ENCODE measurements at regions not wholly inside any gene's neighbourhood (a gene's known extent, or its start where the extent isn't known, plus 50 kb on each side); places are given as distances from the start of the nearest gene placed in this dataset.
"Not testable (repeated sequence)": the region's sequence is repeated elsewhere in the genome, so short reads cannot be mapped to it uniquely, and the experiment has no call there.

DNA sequence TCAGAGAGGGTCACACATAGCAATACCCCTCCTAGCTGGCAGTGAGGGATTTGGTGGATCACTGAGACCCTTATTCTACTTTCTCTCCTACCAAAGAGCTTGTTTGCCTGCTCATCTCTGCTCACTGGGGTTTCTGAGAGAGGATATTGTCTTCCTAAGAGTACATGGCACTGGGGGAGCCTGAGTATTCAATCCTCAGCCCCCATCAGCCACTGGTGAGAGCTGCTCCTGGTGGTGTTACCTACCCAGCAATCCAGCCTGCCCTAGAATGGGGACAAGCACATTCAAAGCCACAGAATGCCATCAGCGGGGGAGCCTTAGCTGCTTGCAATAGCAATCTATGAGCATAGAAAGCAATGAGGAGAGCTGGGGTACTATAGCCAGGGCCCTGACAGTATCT is 281.1 kb downstream of the WDR11 start:
- no peak for TF ChIP-seq CTCF (IDR thresholded peaks at IDR 0.05; ENCODE audit: low read length, missing control alignments)
- no peak for DNase-seq (ENCODE audit: low read depth)
- no peak overlapping the region for H3K4me3 ChIP-seq (replicated peaks; ENCODE audit: low read depth, low read length)

GRCh38 chr10:121133901-121134300 is 282.7 kb downstream of the WDR11 start:
- no peak for TF ChIP-seq CTCF (IDR thresholded peaks at IDR 0.05; ENCODE audit: low read length, missing control alignments)
- no peak for DNase-seq (ENCODE audit: low read depth)

GRCh38 chr10:121134711-121135110 is 283.5 kb downstream of the WDR11 start:
- DNase-seq (ENCODE audit: low read depth) = no peak
- no peak for TF ChIP-seq CTCF (IDR thresholded peaks at IDR 0.05; ENCODE audit: low read length, missing control alignments)
- no peak overlapping the region for H3K4me3 ChIP-seq (replicated peaks; ENCODE audit: low read depth, low read length)

More at GRCh38 chr10:121133901-121134300, 282.7 kb downstream of the WDR11 start:
- H3K4me3 ChIP-seq (replicated peaks; ENCODE audit: low read depth, low read length) = no peak overlapping the region

- DNase-seq (ENCODE audit: low read depth) = no peak
- no peak for TF ChIP-seq CTCF (IDR thresholded peaks at IDR 0.05; ENCODE audit: low read length, missing control alignments)
- H3K4me3 ChIP-seq (replicated peaks; ENCODE audit: low read depth, low read length) = no peak overlapping the region
Observed at GRCh38 chr10:121135512-121135911, 284.4 kb downstream of the WDR11 start.

- DNase-seq (ENCODE audit: low read depth) = no peak
- H3K4me3 ChIP-seq (replicated peaks; ENCODE audit: low read depth, low read length) = no peak overlapping the region
- no peak for TF ChIP-seq CTCF (IDR thresholded peaks at IDR 0.05; ENCODE audit: low read length, missing control alignments)
Observed at GRCh38 chr10:121137533-121137932, 286.4 kb downstream of the WDR11 start.

GRCh38 chr10:121138112-121138860 is 287.1 kb downstream of the WDR11 start:
- no peak for DNase-seq (ENCODE audit: low read depth)
- TF ChIP-seq CTCF (IDR thresholded peaks at IDR 0.05; ENCODE audit: low read length, missing control alignments) = no peak
- no peak overlapping the region for H3K4me3 ChIP-seq (replicated peaks; ENCODE audit: low read depth, low read length)

DNA sequence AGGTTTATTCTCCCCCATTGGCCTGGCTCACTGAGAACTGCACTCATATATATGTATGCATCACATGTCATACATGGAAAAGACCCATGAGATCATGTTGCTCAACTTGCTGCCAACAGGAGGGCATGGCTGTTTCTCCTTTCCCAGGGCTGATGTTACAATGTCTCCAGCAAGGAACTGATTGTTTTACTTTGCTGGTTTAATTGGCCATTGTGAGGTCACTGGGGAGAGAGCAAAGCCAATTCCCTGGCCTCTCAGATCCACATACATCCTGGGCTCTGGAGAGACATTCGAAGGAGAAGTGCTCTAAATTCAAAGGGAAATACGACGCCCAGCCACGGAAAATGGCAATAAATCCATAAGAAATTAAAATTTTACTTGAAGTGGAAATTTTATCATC is 287.8 kb downstream of the WDR11 start:
- TF ChIP-seq CTCF (IDR thresholded peaks at IDR 0.05; ENCODE audit: low read length, missing control alignments) = no peak
- no peak for DNase-seq (ENCODE audit: low read depth)
- H3K4me3 ChIP-seq (replicated peaks; ENCODE audit: low read depth, low read length) = no peak overlapping the region

DNA sequence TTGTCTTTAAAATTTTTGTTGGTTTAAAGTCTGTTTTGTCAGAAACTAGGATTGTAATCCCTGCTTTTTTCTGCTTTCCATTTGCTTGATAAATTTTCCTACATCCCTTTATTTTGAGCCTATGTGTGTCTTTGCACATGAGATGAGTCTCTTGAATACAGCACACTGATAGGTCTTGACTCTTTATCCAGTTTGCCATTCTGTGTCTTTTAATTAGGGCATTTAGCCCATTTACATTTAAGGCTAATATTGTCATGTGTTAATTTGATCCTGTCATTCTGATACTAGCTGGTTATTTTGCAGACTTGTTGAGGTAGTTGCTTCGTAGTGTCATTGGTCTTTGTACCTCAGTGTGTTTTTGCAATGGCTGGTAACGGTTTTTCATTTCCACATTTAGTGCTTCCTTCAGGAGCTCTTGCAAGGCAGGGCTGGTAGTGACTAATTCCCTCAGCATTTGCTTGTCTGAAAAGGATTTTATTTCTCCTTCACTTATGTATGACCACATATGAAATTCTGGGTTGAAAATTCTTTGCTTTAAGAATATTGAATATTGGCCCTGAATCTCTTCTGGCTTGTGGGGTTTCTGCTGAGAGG is 294.7 kb downstream of the WDR11 start:
- not testable (repeated sequence) for DNase-seq (ENCODE audit: low read depth); H3K4me3 ChIP-seq (replicated peaks; ENCODE audit: low read depth, low read length)
